Neural progenitor cell (in vitro differentiated cells): ENCODE measurements at regions not wholly inside any gene's neighbourhood (a gene's known extent, or its start where the extent isn't known, plus 50 kb on each side); places are given as distances from the start of the nearest gene placed in this dataset.

ENCODE experiments used
- DNase-seq: peaks from one replicate; pipeline ENCODE4 v3.0.0-alpha.2; 2016; ENCODE audit warnings: low spot score
- H2AFZ ChIP-seq: fragments of 200-600 bp; sonication (generic); replicated peaks from 2 replicates; pipeline ENCODE4 v1.6.1; 2016; ENCODE audit warnings: antibody characterized with exemption
- H3F3A ChIP-seq: fragments of 200-600 bp; sonication (generic); 2 replicates; pipeline ENCODE4 v1.6.1; 2016; ENCODE audit warnings: antibody characterized with exemption, low read depth
- H3K27ac ChIP-seq: fragments of 200-600 bp; sonication (generic); 2 replicates; pipeline ENCODE4 v1.5.1; 2016; ENCODE audit warnings: mild to moderate bottlenecking
- H3K27me3 ChIP-seq: fragments of 200-600 bp; sonication (generic); 2 replicates; pipeline ENCODE4 v1.6.1; 2016; ENCODE audit warnings: mild to moderate bottlenecking, moderate library complexity
- H3K36me3 ChIP-seq: fragments of 200-600 bp; sonication (generic); 2 replicates; pipeline ENCODE4 v1.5.1; 2016
- H3K4me1 ChIP-seq: fragments of 200-600 bp; sonication (generic); 2 replicates; pipeline ENCODE4 v1.6.1; 2016; ENCODE audit warnings: mixed run types
- H3K4me2 ChIP-seq: fragments of 200-600 bp; sonication (generic); 2 replicates; pipeline ENCODE4 v1.6.1; 2016
- H3K4me3 ChIP-seq: fragments of 200-600 bp; sonication (generic); 2 replicates; pipeline ENCODE4 v1.5.1; 2016
- H3K79me2 ChIP-seq: fragments of 200-600 bp; sonication (generic); 2 replicates; pipeline ENCODE4 v1.6.1; 2016; ENCODE audit warnings: low read depth
- H3K9ac ChIP-seq: fragments of 200-600 bp; sonication (generic); 2 replicates; pipeline ENCODE4 v1.6.1; 2016
- H3K9me3 ChIP-seq: fragments of 200-600 bp; sonication (generic); 2 replicates; pipeline ENCODE4 v1.5.1; 2016; ENCODE audit warnings: low read depth
- H4K20me1 ChIP-seq: fragments of 200-600 bp; sonication (generic); 2 replicates; pipeline ENCODE4 v1.6.1; 2016; ENCODE audit warnings: low read depth
- H3K27ac Mint-ChIP-seq: 3 replicates; pipeline ENCODE4 v1.8.0; 2021; ENCODE audit warnings: mixed read lengths
- H3K27me3 Mint-ChIP-seq: 2 replicates; pipeline ENCODE4 v1.8.0; 2022; ENCODE audit warnings: low read depth, mild to moderate bottlenecking, inconsistent platforms, moderate library complexity, mixed read lengths; ENCODE audit not compliant: insufficient read depth
- H3K36me3 Mint-ChIP-seq: 3 replicates; pipeline ENCODE4 v1.8.0; 2021; ENCODE audit warnings: mixed read lengths
- H3K4me1 Mint-ChIP-seq: 3 replicates; pipeline ENCODE4 v1.8.0; 2021; ENCODE audit warnings: mixed read lengths
- H3K4me3 Mint-ChIP-seq: 3 replicates; pipeline ENCODE4 v1.8.0; 2021; ENCODE audit warnings: mild to moderate bottlenecking, moderate library complexity, mixed read lengths
- H3K9me3 Mint-ChIP-seq: 3 replicates; pipeline ENCODE4 v1.8.0; 2020; ENCODE audit warnings: mixed read lengths
- CTCF ChIP-seq: fragments of 200-600 bp; sonication (generic); IDR thresholded peaks from 2 replicates; pipeline ENCODE4 v1.5.1; 2017; ENCODE audit warnings: antibody characterized with exemption, mild to moderate bottlenecking
- EZH2 ChIP-seq: fragments of 200-600 bp; sonication (generic); IDR thresholded peaks from 2 replicates; pipeline ENCODE4 v1.6.1; 2017; ENCODE audit warnings: antibody characterized with exemption, mild to moderate bottlenecking, moderate library complexity
- EZH2phosphoT487 ChIP-seq: fragments of 200-600 bp; sonication (generic); IDR thresholded peaks from 2 replicates; pipeline ENCODE4 v1.6.1; 2017; ENCODE audit warnings: antibody characterized with exemption

DNA sequence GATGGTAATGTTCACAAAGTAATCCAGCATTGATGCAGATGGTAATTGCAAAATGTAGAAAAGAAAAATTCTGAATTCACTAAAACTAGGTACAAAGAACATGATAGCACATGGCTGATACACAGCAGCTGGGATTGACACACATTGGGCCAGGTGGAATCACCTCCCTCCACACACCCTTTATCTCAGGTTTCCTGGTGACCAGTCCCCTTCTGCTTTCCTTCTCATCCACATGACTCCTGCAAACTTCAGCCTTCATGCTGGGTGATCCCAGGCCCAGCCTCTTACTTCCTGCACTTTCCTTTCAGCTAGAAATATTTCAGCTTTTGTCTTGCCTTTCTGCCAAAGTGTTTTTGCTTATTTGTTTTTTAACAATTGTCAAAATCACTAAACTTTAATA lies 246.9 kb downstream of the LNPK start:
- no peak for DNase-seq
- Mint-ChIP-seq H3K36me3 (peaks cover 2% of the 10 kb centered on the region), H3K4me3 (no peak overlapping the region), H3K4me1 (peaks cover 18% of the 10 kb centered on the region), H3K27me3 (peaks cover 2% of the 10 kb centered on the region), H3K9me3 (peaks cover 12% of the 10 kb centered on the region), H3K27ac (no peak overlapping the region)
- Histone ChIP-seq H2AFZ (no peak overlapping the region), H3K36me3 (no peaks in the 10 kb centered on the region), H3K9me3 (no peaks in the 10 kb centered on the region), H3F3A (no peaks in the 10 kb centered on the region), H4K20me1 (no peaks in the 10 kb centered on the region), H3K9ac (no peak overlapping the region), H3K27ac (no peak overlapping the region), H3K4me3 (no peak overlapping the region), H3K4me2 (no peak overlapping the region), H3K4me1 (no peaks in the 10 kb centered on the region), H3K27me3 (no peaks in the 10 kb centered on the region), H3K79me2 (no peaks in the 10 kb centered on the region)
- TF ChIP-seq EZH2 (no peak), EZH2phosphoT487 (no peak), CTCF (no peak)

GRCh38 chr2:175750195-175750594 lies 251.9 kb downstream of the LNPK start:
- Histone ChIP-seq H2AFZ (no peak overlapping the region), H3K36me3 (no peaks in the 10 kb centered on the region), H3K4me1 (peaks cover 11% of the 10 kb centered on the region), H3K27ac (no peak overlapping the region), H3K9ac (no peak overlapping the region), H3K27me3 (no peaks in the 10 kb centered on the region), H3K79me2 (no peaks in the 10 kb centered on the region), H3K9me3 (no peaks in the 10 kb centered on the region), H4K20me1 (no peaks in the 10 kb centered on the region), H3K4me2 (no peak overlapping the region), H3F3A (no peaks in the 10 kb centered on the region), H3K4me3 (no peak overlapping the region)
- peaks cover 6% of the 10 kb centered on the region for H3K27me3 Mint-ChIP-seq
- H3K36me3 Mint-ChIP-seq = no peaks in the 10 kb centered on the region
- no peaks in the 10 kb centered on the region for H3K9me3 Mint-ChIP-seq
- peaks cover 3% of the 10 kb centered on the region for H3K4me1 Mint-ChIP-seq
- no peak for DNase-seq
- TF ChIP-seq EZH2phosphoT487 (no peak), CTCF (no peak), EZH2 (no peak)
- no peak overlapping the region for H3K4me3 Mint-ChIP-seq
- H3K27ac Mint-ChIP-seq = no peak overlapping the region

DNA sequence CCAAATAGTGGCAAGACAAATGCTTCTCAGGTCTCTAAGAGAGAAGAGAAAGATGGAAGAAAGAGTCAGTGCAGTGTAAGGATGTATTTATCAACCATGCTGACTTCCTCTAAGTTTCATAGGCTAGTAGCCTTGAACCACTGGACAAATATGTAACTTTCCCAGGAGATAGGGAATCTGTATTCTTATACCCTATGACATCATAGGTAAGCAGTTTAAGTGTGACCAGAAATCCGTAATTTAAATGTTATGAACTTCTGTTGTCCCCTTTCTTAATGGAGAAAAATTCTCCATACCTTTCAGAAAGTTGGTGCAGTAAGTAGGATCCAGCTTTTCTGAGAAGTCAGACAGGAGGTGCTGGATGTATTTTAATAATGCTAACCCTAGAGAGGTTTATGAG lies 256.2 kb downstream of the LNPK start:
- Mint-ChIP-seq H3K4me1 (peaks cover 2% of the 10 kb centered on the region), H3K9me3 (no peaks in the 10 kb centered on the region), H3K27ac (no peak overlapping the region), H3K36me3 (no peaks in the 10 kb centered on the region), H3K27me3 (peaks cover 6% of the 10 kb centered on the region), H3K4me3 (no peak overlapping the region)
- TF ChIP-seq CTCF (no peak), EZH2phosphoT487 (no peak), EZH2 (no peak)
- Histone ChIP-seq H3K27ac (no peak overlapping the region), H3F3A (no peaks in the 10 kb centered on the region), H3K9me3 (no peaks in the 10 kb centered on the region), H3K36me3 (no peaks in the 10 kb centered on the region), H3K4me3 (no peak overlapping the region), H2AFZ (no peak overlapping the region), H3K4me1 (peaks cover 11% of the 10 kb centered on the region), H3K4me2 (no peak overlapping the region), H3K9ac (no peak overlapping the region), H3K27me3 (no peaks in the 10 kb centered on the region), H3K79me2 (no peaks in the 10 kb centered on the region), H4K20me1 (no peaks in the 10 kb centered on the region)
- no peak for DNase-seq

DNA sequence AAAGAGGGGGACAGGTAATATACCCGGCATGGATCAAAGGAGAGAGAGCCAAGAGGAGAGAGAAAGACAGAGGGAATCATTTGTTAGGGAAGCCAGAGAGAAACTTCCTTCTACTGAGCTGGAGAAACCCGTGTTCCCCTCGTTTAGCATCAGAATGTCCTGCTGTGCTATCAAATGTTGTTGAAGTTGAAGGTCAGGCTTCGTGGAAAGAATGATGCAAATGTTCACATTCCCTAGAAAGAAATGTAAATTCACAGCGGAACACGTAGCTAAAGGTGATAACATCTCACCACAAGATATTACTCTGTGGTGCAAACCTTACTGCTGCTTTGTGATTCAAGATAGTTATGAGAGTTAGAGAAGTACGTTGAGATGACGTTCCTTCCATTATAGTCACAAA lies 258.1 kb downstream of the LNPK start:
- no peaks in the 10 kb centered on the region for H3K36me3 Mint-ChIP-seq
- no peaks in the 10 kb centered on the region for H3K9me3 ChIP-seq
- no peaks in the 10 kb centered on the region for H3K79me2 ChIP-seq
- DNase-seq = no peak
- H3F3A ChIP-seq = no peaks in the 10 kb centered on the region
- H3K27ac ChIP-seq = no peak overlapping the region
- H3K9me3 Mint-ChIP-seq = no peaks in the 10 kb centered on the region
- no peaks in the 10 kb centered on the region for H3K36me3 ChIP-seq
- peaks cover 11% of the 10 kb centered on the region for H3K4me1 ChIP-seq
- H2AFZ ChIP-seq = no peak overlapping the region
- no peak overlapping the region for H3K9ac ChIP-seq
- H3K27me3 ChIP-seq = no peaks in the 10 kb centered on the region
- H3K4me3 ChIP-seq = no peak overlapping the region
- H3K27ac Mint-ChIP-seq = no peak overlapping the region
- no peaks in the 10 kb centered on the region for H4K20me1 ChIP-seq
- peaks cover 9% of the 10 kb centered on the region for H3K27me3 Mint-ChIP-seq
- H3K4me2 ChIP-seq = no peak overlapping the region
- no peak for TF ChIP-seq CTCF
- TF ChIP-seq EZH2phosphoT487 = no peak
- no peak for TF ChIP-seq EZH2
- no peak overlapping the region for H3K4me3 Mint-ChIP-seq
- H3K4me1 Mint-ChIP-seq = peaks cover 2% of the 10 kb centered on the region
